WTC11 (cell line): ENCODE measurements at regions not wholly inside any gene's neighbourhood (a gene's known extent, or its start where the extent isn't known, plus 50 kb on each side); places are given as distances from the start of the nearest gene placed in this dataset.

Experiments
- CTCF ChIP-seq: fragments of 200-600 bp; IDR thresholded peaks from 2 replicates; pipeline ENCODE4 v1.8.0; 2022; ENCODE audit warnings: antibody characterized with exemption
- E2F4 ChIP-seq: sonication (generic); formaldehyde crosslinking; IDR thresholded peaks from 2 replicates; pipeline ENCODE4 v1.8.1; 2022; ENCODE audit warnings: low read depth, mild to moderate bottlenecking, moderate library complexity, missing genetic modification reagents, borderline replicate concordance
- FOXJ3 ChIP-seq: sonication (generic); formaldehyde crosslinking; IDR thresholded peaks from 2 replicates; pipeline ENCODE4 v1.9.0; 2021; ENCODE audit warnings: missing genetic modification reagents, mild to moderate bottlenecking, borderline replicate concordance
- FOXK1 ChIP-seq: sonication (generic); formaldehyde crosslinking; IDR thresholded peaks from 2 replicates; pipeline ENCODE4 v1.8.0; 2022; ENCODE audit warnings: mild to moderate bottlenecking, moderate library complexity, missing genetic modification reagents
- FOXP4 ChIP-seq: sonication (generic); formaldehyde crosslinking; IDR thresholded peaks from 2 replicates; pipeline ENCODE4 v1.8.0; 2022; ENCODE audit warnings: mild to moderate bottlenecking, missing genetic modification reagents
- IRF2 ChIP-seq: sonication (generic); formaldehyde crosslinking; IDR thresholded peaks from 2 replicates; pipeline ENCODE4 v1.8.0; 2022; ENCODE audit warnings: low read depth, missing genetic modification reagents, borderline replicate concordance
- JUN ChIP-seq: sonication (generic); formaldehyde crosslinking; IDR thresholded peaks from 2 replicates; pipeline ENCODE4 v1.8.0; 2023; ENCODE audit warnings: mild to moderate bottlenecking, missing genetic modification reagents
- MAX ChIP-seq: sonication (generic); formaldehyde crosslinking; IDR thresholded peaks from 2 replicates; pipeline ENCODE4 v1.8.0; 2022; ENCODE audit warnings: mild to moderate bottlenecking, missing genetic modification reagents
- RORB ChIP-seq: fragments of 250-450 bp; sonication (Bioruptor Pico); IDR thresholded peaks from 2 replicates; pipeline ENCODE4 v1.9.0; 2021; ENCODE audit warnings: mild to moderate bottlenecking
- SP1 ChIP-seq: sonication (generic); formaldehyde crosslinking; conservative IDR thresholded peaks from 2 replicates; pipeline ENCODE4 v1.8.1; 2022; ENCODE audit warnings: missing genetic modification reagents
- TEAD1 ChIP-seq: sonication (generic); formaldehyde crosslinking; IDR thresholded peaks from 2 replicates; pipeline ENCODE4 v1.8.0; 2022; ENCODE audit warnings: mild to moderate bottlenecking, missing genetic modification reagents
- USF1 ChIP-seq: sonication (generic); formaldehyde crosslinking; IDR thresholded peaks from 2 replicates; pipeline ENCODE4 v1.8.0; 2022; ENCODE audit warnings: mild to moderate bottlenecking, missing genetic modification reagents
- USF2 ChIP-seq: sonication (generic); formaldehyde crosslinking; IDR thresholded peaks from 2 replicates; pipeline ENCODE4 v1.8.1; 2023; ENCODE audit warnings: mild to moderate bottlenecking, missing genetic modification reagents, moderate library complexity
- ZNF425 ChIP-seq: fragments of 250-450 bp; sonication (Bioruptor Pico); conservative IDR thresholded peaks from 2 replicates; pipeline ENCODE4 v1.9.0; 2021; ENCODE audit warnings: mild to moderate bottlenecking

GRCh38 chr2:104340879-104341828 lies 512.8 kb upstream of the POU3F3 start:
- TF ChIP-seq E2F4 (CRISPR knock-in tag), result no peak
- no peak for TF ChIP-seq IRF2 (CRISPR knock-in tag)
- TF ChIP-seq CTCF, result no peak
- no peak for TF ChIP-seq SP1 (CRISPR knock-in tag)
- no peak for TF ChIP-seq TEAD1 (CRISPR knock-in tag)
- no peak for TF ChIP-seq FOXJ3 (CRISPR knock-in tag)
- TF ChIP-seq RORB (CRISPR knock-in tag), result no peak
- no peak for TF ChIP-seq FOXK1
- no peak for TF ChIP-seq ZNF425
- no peak for TF ChIP-seq MAX
- TF ChIP-seq JUN (CRISPR knock-in tag), result no peak
- no peak for TF ChIP-seq USF1 (CRISPR knock-in tag)
- TF ChIP-seq USF2 (CRISPR knock-in tag), result no peak
- no peak for TF ChIP-seq FOXP4 (CRISPR knock-in tag)
